HCT116 (cell line): ENCODE measurements at regions not wholly inside any gene's neighbourhood (a gene's known extent, or its start where the extent isn't known, plus 50 kb on each side); places are given as distances from the start of the nearest gene placed in this dataset.

Source experiments
- ATAC-seq: fragments of 200-7000 bp; cut with Tn5 transposase; 2 replicates; pipeline ENCODE4 v1.9.1; 2020; ENCODE audit warnings: mild to moderate bottlenecking, moderate library complexity
- BruUV-seq: library from RNA; stranded (reverse); fragments of 400-500 nt; replicated peaks from 2 replicates; lab custom pipeline; 2021; lab: Mats Ljungman, UMichigan
- CTCF ChIA-PET: fragments of 300-600 bp; sonication (Branson Sonifier 250); formaldehyde crosslinking; loops from one replicate; lab custom pipeline; 2021; ENCODE audit warnings: antibody characterized with exemption; lab: Charles Lee
- POLR2A ChIA-PET: fragments of 300-600, 350-600 bp; sonication (Branson Sonifier 250); formaldehyde crosslinking; loops from one replicate; lab custom pipeline; 2021; ENCODE audit warnings: antibody characterized with exemption; lab: Charles Lee
- RAD21 ChIA-PET, 2 experiments: fragments of 300-600 bp; sonication (Branson Sonifier 250); formaldehyde crosslinking; loops; one replicate each; lab custom pipeline; 2023; ENCODE audit warnings: low total read pairs in 2 of 2; ENCODE audit not compliant: uncharacterized antibody in 2 of 2, unreplicated experiment in 2 of 2, low non-redundant PET in 1 of 2; lab: Charles Lee
- DNase-seq: peaks from one replicate; pipeline ENCODE4 v3.0.0-alpha.2; 2010; ENCODE audit warnings: low read depth, low spot score
- H2AFZ ChIP-seq: fragments of 200-600 bp; shearing (Covaris generic), sonication (generic); 2 replicates; pipeline ENCODE4 v1.6.1; 2017; ENCODE audit warnings: low read depth, mixed run types, mixed read lengths, antibody characterized with exemption, low read length; ENCODE audit not compliant: poor library complexity, severe bottlenecking
- H3K27ac ChIP-seq: 2 replicates; pipeline ENCODE4 v1.5.1; 2012; ENCODE audit warnings: low read depth, low read length
- H3K27me3 ChIP-seq: fragments of 200-600 bp; sonication (generic); 2 replicates; pipeline ENCODE4 v1.6.1; 2016; ENCODE audit warnings: mixed run types, low read length, mixed read lengths; ENCODE audit not compliant: insufficient read depth
- H3K36me3 ChIP-seq, 2 experiments: fragments of 200-500 bp in 1 of 2; fragments of 200-600 bp in 1 of 2; sonication (Bioruptor generic) in 1 of 2; sonication (generic) in 1 of 2; 2 replicates each; pipeline versions ENCODE4 v1.5.1 to v1.6.1; 2014 to 2016; ENCODE audit warnings: low read length in 2 of 2, inconsistent platforms in 1 of 2, mixed read lengths in 1 of 2, mixed run types in 1 of 2; ENCODE audit not compliant: insufficient read depth in 2 of 2, control insufficient read depth in 1 of 2
- H3K4me1 ChIP-seq, 2 experiments: fragments of 200-600 bp in 1 of 2; sonication (generic) in 1 of 2; 2 replicates each; pipeline versions ENCODE4 v1.5.1 to v1.6.1; 2012 to 2017; ENCODE audit warnings: low read length in 2 of 2, inconsistent platforms in 1 of 2, mild to moderate bottlenecking in 1 of 2, mixed read lengths in 1 of 2, mixed run types in 1 of 2, moderate library complexity in 1 of 2; ENCODE audit not compliant: insufficient read depth in 2 of 2, control insufficient read depth in 1 of 2
- H3K4me2 ChIP-seq: fragments of 200-600 bp; sonication (generic); 2 replicates; pipeline ENCODE4 v1.6.1; 2017; ENCODE audit warnings: mixed run types, low read length, mixed read lengths
- H3K4me3 ChIP-seq, 2 experiments: fragments of 200-600 bp in 1 of 2; sonication (generic) in 1 of 2; replicated peaks in 1 of 2; 2 replicates each; pipeline ENCODE4 v1.5.1; 2011 to 2016; ENCODE audit warnings: low read length in 2 of 2, control low read depth in 1 of 2, low read depth in 1 of 2, mild to moderate bottlenecking in 1 of 2, mixed read lengths in 1 of 2, mixed run types in 1 of 2
- H3K79me2 ChIP-seq: fragments of 200-600 bp; sonication (generic); 2 replicates; pipeline ENCODE4 v1.6.1; 2017; ENCODE audit warnings: mild to moderate bottlenecking, mixed run types, low read length, moderate library complexity, mixed read lengths; ENCODE audit not compliant: insufficient read depth
- H3K9ac ChIP-seq: fragments of 200-600 bp; sonication (generic); 2 replicates; pipeline ENCODE4 v1.6.1; 2016; ENCODE audit warnings: low read length, mixed read lengths
- H3K9me2 ChIP-seq: fragments of 200-600 bp; sonication (generic), shearing (Covaris generic); 2 replicates; pipeline ENCODE4 v1.6.1; 2017; ENCODE audit warnings: mixed run types, mild to moderate bottlenecking, moderate library complexity; ENCODE audit not compliant: insufficient read depth
- H3K9me3 ChIP-seq, 2 experiments: fragments of 200-500 bp in 1 of 2; fragments of 200-600 bp in 1 of 2; sonication (Bioruptor generic) in 1 of 2; sonication (generic) in 1 of 2; 2 replicates each; pipeline ENCODE4 v1.6.1; 2014 to 2017; ENCODE audit warnings: low read length in 2 of 2, mixed read lengths in 2 of 2, inconsistent platforms in 1 of 2, low read depth in 1 of 2, mild to moderate bottlenecking in 1 of 2, mixed run types in 1 of 2, moderate library complexity in 1 of 2; ENCODE audit not compliant: control insufficient read depth in 1 of 2, insufficient read depth in 1 of 2
- H4K20me1 ChIP-seq: fragments of 200-600 bp; sonication (generic), shearing (Covaris generic); 2 replicates; pipeline ENCODE4 v1.6.1; 2017; ENCODE audit warnings: mixed run types, mild to moderate bottlenecking, moderate library complexity; ENCODE audit not compliant: insufficient read depth
- ATF3 ChIP-seq: IDR thresholded peaks from 2 replicates; pipeline ENCODE4 v1.6.1; 2012
- CBX3 ChIP-seq: IDR thresholded peaks from 2 replicates; pipeline ENCODE4 v1.6.1; 2012; ENCODE audit warnings: low read depth
- CEBPB ChIP-seq: IDR thresholded peaks from 2 replicates; pipeline ENCODE4 v1.6.1; 2012; ENCODE audit warnings: low read depth
- CTCF ChIP-seq, 3 experiments: fragments of 200-600 bp in 1 of 3; sonication (generic) in 1 of 3; IDR thresholded peaks in 2 of 3; conservative IDR thresholded peaks in 1 of 3; 2 replicates each; pipeline ENCODE4 v1.5.1; 2012 to 2017; ENCODE audit warnings: low read depth in 2 of 3, low read length in 2 of 3, antibody characterized with exemption in 1 of 3, borderline replicate concordance in 1 of 3, control low read depth in 1 of 3, mild to moderate bottlenecking in 1 of 3, mixed read lengths in 1 of 3, mixed run types in 1 of 3, moderate library complexity in 1 of 3; ENCODE audit not compliant: insufficient read depth in 1 of 3
- MAX ChIP-seq: IDR thresholded peaks from 2 replicates; pipeline ENCODE4 v1.6.1; 2012
- POLR2AphosphoS5 ChIP-seq: IDR thresholded peaks from 2 replicates; pipeline ENCODE4 v1.6.1; 2011; ENCODE audit warnings: mild to moderate bottlenecking, low read depth, low read length, moderate library complexity
- RAD21 ChIP-seq: IDR thresholded peaks from 2 replicates; pipeline ENCODE4 v1.6.1; 2012; ENCODE audit warnings: low read depth, mild to moderate bottlenecking
- SIN3A ChIP-seq: IDR thresholded peaks from 2 replicates; pipeline ENCODE4 v1.6.1; 2012; ENCODE audit warnings: low read depth
- SRF ChIP-seq: IDR thresholded peaks from 2 replicates; pipeline ENCODE4 v1.6.1; 2012; ENCODE audit warnings: low read depth
- TCF7L2 ChIP-seq: IDR thresholded peaks from 2 replicates; pipeline ENCODE4 v1.7.0; 2011; ENCODE audit warnings: borderline replicate concordance, inconsistent platforms; ENCODE audit not compliant: insufficient read depth, insufficient read length; ENCODE audit errors: extremely low read depth
- ZFX ChIP-seq: fragments of 450-650 bp; IDR thresholded peaks from 2 replicates; pipeline ENCODE4 v1.6.1; 2017
- intact Hi-C: fragments of 100-400 bp; cut with micrococcal nuclease; formaldehyde crosslinking; loops from 2 replicates; pipeline ENCODE4 v1.10.0; 2022

- intact Hi-C loops = no loop called here
- no peaks in the 10 kb centered on the region for H3K36me3 ChIP-seq
- no peak overlapping the region for H2AFZ ChIP-seq
- no peaks in the 10 kb centered on the region for H3K79me2 ChIP-seq
- H4K20me1 ChIP-seq = no peaks in the 10 kb centered on the region
- no peaks in the 10 kb centered on the region for H3K9me2 ChIP-seq
- no peak overlapping the region for H3K4me3 ChIP-seq
- BruUV-seq = no TSS peak
- no peak overlapping the region for H3K4me2 ChIP-seq
- TF ChIP-seq TCF7L2 (no peak), CTCF (IDR thresholded peaks at IDR 0.05 in 2 of 3, conservative IDR thresholded peaks at IDR 0.05 in 1 of 3; ENCODE audit: borderline replicate concordance in 1 of 3, insufficient read depth in 1 of 3, low read depth in 2 of 3, low read length in 2 of 3) (no peak), RAD21 (no peak), SRF (no peak), ATF3 (no peak), CBX3 (no peak), CEBPB (no peak), SIN3A (no peak), ZFX (no peak), POLR2AphosphoS5 (no peak), MAX (no peak)
- H3K4me1 ChIP-seq = no peaks in the 10 kb centered on the region
- ChIA-PET POLR2A (no interaction called here), CTCF (interaction anchor here (0.8 to 1.0 kb wide), 2 partner anchors 28 to 41 kb away, joined by 3 read pairs; no protein-coding TSS in a partner anchor), RAD21 (no interaction called here)
- H3K27ac ChIP-seq = no peak overlapping the region
- no peak for DNase-seq
- no peak for ATAC-seq
- no peaks in the 10 kb centered on the region for H3K9me3 ChIP-seq
- no peak overlapping the region for H3K9ac ChIP-seq
- peaks cover 28% of the 10 kb centered on the region for H3K27me3 ChIP-seq
Observed at GRCh38 chr1:101316799-101317198, 80.0 kb downstream of the S1PR1 start.
